ENCODE measurements at regions not wholly inside any gene's neighbourhood (a gene's known extent, or its start where the extent isn't known, plus 50 kb on each side); places are given as distances from the start of the nearest gene placed in this dataset.

GRCh38 chr2:14237902-14238301 lies 394.6 kb upstream of the LRATD1 start:
- Histone ChIP-seq H2BK15ac (ENCODE audit: low read length) (no peak overlapping the region), H3K27ac (ENCODE audit: low read depth, low read length) (no peak overlapping the region), H3K36me3 (ENCODE audit: control insufficient read depth in 2 of 4, insufficient read depth in 4 of 4, low read length in 3 of 4) (no peaks in the 10 kb centered on the region), H3K79me1 (ENCODE audit: low read depth, low read length) (no peaks in the 10 kb centered on the region), H2BK20ac (ENCODE audit: low read length) (no peak overlapping the region), H3K4me3 (ENCODE audit: extremely low read depth in 1 of 4, insufficient read depth in 2 of 4, low read depth in 3 of 4, low read length in 4 of 4) (no peak overlapping the region), H3K27me3 (replicated peaks in 1 of 4; ENCODE audit: control insufficient read depth in 3 of 4, extremely low read depth in 1 of 4, insufficient read depth in 3 of 4, low read length in 3 of 4) (peaks cover 0 to 5% (median 0%) of the 10 kb centered on the region in 4 experiments; a peak in 2 of 7 replicates), H2AFZ (ENCODE audit: low read length) (no peak overlapping the region; the same call in 1 of the 2 replicates), H4K8ac (ENCODE audit: extremely low read depth, insufficient read depth, low read length) (no peak overlapping the region), H3K23me2 (ENCODE audit: low read depth, low read length) (no peaks in the 10 kb centered on the region), H2AK5ac (ENCODE audit: low read depth, low read length) (no peak overlapping the region), H4K91ac (replicated peaks; ENCODE audit: insufficient read length, low read length) (no peak overlapping the region), H3K56ac (replicated peaks; ENCODE audit: insufficient read length, low read depth, low read length) (no peak overlapping the region), H2BK12ac (ENCODE audit: low read depth, low read length) (no peak overlapping the region), H4K20me1 (replicated peaks in 1 of 2; ENCODE audit: control insufficient read depth in 1 of 2, insufficient read depth in 2 of 2, low read length in 2 of 2) (no peaks in the 10 kb centered on the region), H3K18ac (ENCODE audit: extremely low read depth, low read length) (no peak overlapping the region), H2BK5ac (ENCODE audit: low read depth, low read length) (no peak overlapping the region), H4K5ac (ENCODE audit: insufficient read length, low read depth, low read length) (no peak overlapping the region), H2BK120ac (replicated peaks; ENCODE audit: low read depth, low read length) (no peak overlapping the region), H3K4me1 (replicated peaks in 1 of 4; ENCODE audit: control insufficient read depth in 3 of 4, insufficient read depth in 4 of 4, low read length in 3 of 4) (peaks cover 0 to 6% (median 5%) of the 10 kb centered on the region in 4 experiments; a peak in 5 of 7 replicates), H3K23ac (ENCODE audit: insufficient read length) (no peak overlapping the region), H3K4me2 (ENCODE audit: insufficient read depth in 1 of 2, low read depth in 2 of 2, low read length in 2 of 2) (no peak overlapping the region), H3K9ac (replicated peaks in 1 of 4; ENCODE audit: extremely low read depth in 1 of 4, low read depth in 3 of 4, low read length in 3 of 4) (no peak overlapping the region), H3K4ac (replicated peaks; ENCODE audit: insufficient read length, low read depth, low read length) (no peak overlapping the region), H3K14ac (ENCODE audit: insufficient read length) (no peak overlapping the region), H3K79me2 (ENCODE audit: control insufficient read depth in 1 of 2, insufficient read depth in 2 of 2, low read length in 2 of 2) (no peaks in the 10 kb centered on the region), H3K9me3 (ENCODE audit: insufficient read depth in 2 of 2, low read depth in 1 of 2, low read length in 1 of 2) (no peaks in the 10 kb centered on the region)
- WGBS, 2 experiments (ENCODE audit: extremely low coverage in 1 of 2, insufficient coverage in 1 of 2, insufficient read length in 1 of 2, insufficient replicate concordance in 2 of 2, low coverage in 1 of 2, low lambda C conversion rate in 2 of 2, missing lambda C conversion rate in 1 of 2), result 100% methylated on average over 1 of the region's 1 CpG; no CpG with 5 or more reads in 1 of the 2 experiments
- no peak for DNase-seq (ENCODE audit: low read depth in 1 of 2, low spot score in 2 of 2)
- CTCF ChIA-PET (ENCODE audit: partially characterized antibody), result interaction anchor here (0.9 kb wide), 1 partner anchor 396 kb away, joined by 3 read pairs; no protein-coding TSS in a partner anchor
- no peak for TF ChIP-seq HDAC6 (IDR thresholded peaks at IDR 0.05; ENCODE audit: low read depth, low read length)
- no peak for TF ChIP-seq ATF3 (IDR thresholded peaks at IDR 0.05; ENCODE audit: insufficient read depth, low read depth, low read length)
- POLR2A ChIA-PET (ENCODE audit: partially characterized antibody), result no interaction called here
- no peak for FAIRE-seq

All from H1 (cell line).